ENCODE measurements at regions not wholly inside any gene's neighbourhood (a gene's known extent, or its start where the extent isn't known, plus 50 kb on each side); places are given as distances from the start of the nearest gene placed in this dataset.

GRCh38 chr5:21694567-21694966, 1158.6 kb downstream of the CDH12 start:
- no peak for DNase-seq

- DNase-seq, result no peak
Measured at GRCh38 chr5:21693591-21693990, 1159.6 kb downstream of the CDH12 start.

- DNase-seq, result no peak
Measured at GRCh38 chr5:21689587-21689986, 1163.6 kb downstream of the CDH12 start.

- DNase-seq, result no peak
Measured at GRCh38 chr5:21688655-21689054, 1164.5 kb downstream of the CDH12 start.

- no peak for DNase-seq
Measured at GRCh38 chr5:21687621-21688020, 1165.5 kb downstream of the CDH12 start.

GRCh38 chr5:21686706-21687105, 1166.4 kb downstream of the CDH12 start:
- DNase-seq, result no peak

- DNase-seq, result no peak
Measured at GRCh38 chr5:21685522-21685921, 1167.6 kb downstream of the CDH12 start.

- no peak for DNase-seq
Measured at GRCh38 chr5:21684992-21685391, 1168.2 kb downstream of the CDH12 start.

- DNase-seq, result no peak
Measured at GRCh38 chr5:21681911-21682310, 1171.2 kb downstream of the CDH12 start.

GRCh38 chr5:21680641-21681040, 1172.5 kb downstream of the CDH12 start:
- no peak for DNase-seq

GRCh38 chr5:21680196-21680595, 1172.9 kb downstream of the CDH12 start:
- no peak for DNase-seq

- DNase-seq, result no peak
Measured at GRCh38 chr5:21678526-21678925, 1174.6 kb downstream of the CDH12 start.

GRCh38 chr5:21672911-21673310, 1180.2 kb downstream of the CDH12 start:
- no peak for DNase-seq

- no peak for DNase-seq
Measured at GRCh38 chr5:21672360-21672759, 1180.8 kb downstream of the CDH12 start.

- DNase-seq, result no peak
Measured at GRCh38 chr5:21665524-21665923, 1187.6 kb downstream of the CDH12 start.

- DNase-seq, result no peak
Measured at GRCh38 chr5:21663082-21663481, 1190.1 kb downstream of the CDH12 start.

- DNase-seq, result no peak
Measured at GRCh38 chr5:21661184-21661583, 1192.0 kb downstream of the CDH12 start.

- no peak for DNase-seq
Measured at GRCh38 chr5:21654556-21654955, 1198.6 kb downstream of the CDH12 start.

- no peak for DNase-seq
Measured at GRCh38 chr5:21649969-21650368, 1203.2 kb downstream of the CDH12 start.

GRCh38 chr5:21646469-21646868, 1206.7 kb downstream of the CDH12 start:
- no peak for DNase-seq

GRCh38 chr5:21644032-21644431, 1209.1 kb downstream of the CDH12 start:
- DNase-seq, result no peak

- no peak for DNase-seq
Measured at GRCh38 chr5:21642312-21642711, 1210.8 kb downstream of the CDH12 start.

GRCh38 chr5:21623831-21624230, 1229.3 kb downstream of the CDH12 start:
- no peak for DNase-seq

GRCh38 chr5:21615195-21615765, 1237.9 kb downstream of the CDH12 start:
- DNase-seq, result no peak

GRCh38 chr5:21613971-21614488, 1239.1 kb downstream of the CDH12 start:
- DNase-seq, result no peak

All from CD4-positive, alpha-beta T cell treated with Interleukin-1 beta for 1 hour (primary cell).